Colonic mucosa (tissue), 4 donors: ENCODE measurements at regions not wholly inside any gene's neighbourhood (a gene's known extent, or its start where the extent isn't known, plus 50 kb on each side); places are given as distances from the start of the nearest gene placed in this dataset.

Experiments used
- DNase-seq: peaks from one replicate; pipeline ENCODE4 v3.0.0-alpha.2; 2020
- H3K27ac ChIP-seq: fragments of 200-600 bp; one replicate; pipeline ENCODE4 v1.8.0; 2021
- H3K27me3 ChIP-seq: fragments of 200-600 bp; one replicate; pipeline ENCODE4 v1.8.0; 2021
- H3K36me3 ChIP-seq: fragments of 200-600 bp; one replicate; pipeline ENCODE4 v1.8.0; 2021
- H3K4me1 ChIP-seq: fragments of 200-600 bp; one replicate; pipeline ENCODE4 v1.8.0; 2021; ENCODE audit warnings: mild to moderate bottlenecking
- H3K4me3 ChIP-seq: fragments of 200-600 bp; one replicate; pipeline ENCODE4 v1.8.0; 2021
- H3K9ac ChIP-seq, 2 donors: one replicate each; pipeline ENCODE4 v1.7.0; 2013; ENCODE audit warnings: control low read depth in 2 of 2, low read depth in 2 of 2, low read length in 2 of 2
- H3K9me3 ChIP-seq: fragments of 200-600 bp; one replicate; pipeline ENCODE4 v1.8.0; 2021
- CTCF ChIP-seq: fragments of 200-600 bp; IDR thresholded peaks from one replicate; pipeline ENCODE4 v1.8.0; 2022; ENCODE audit warnings: antibody characterized with exemption, mild to moderate bottlenecking
- intact Hi-C: fragments of 100-400 bp; cut with DNase I; formaldehyde crosslinking; loops from one replicate; pipeline ENCODE4 v1.14.1; 2022
- donor health status: healthy.
- donor health status: DM: no; HTN: no; CAD: no.
- donor health status: DM: no; HTN: no; CAD: no.

GRCh38 chr16:48919791-48920190, 309.8 kb upstream of the N4BP1 start:
- DNase-seq, result no peak
- Histone ChIP-seq H3K27me3 (no peaks in the 10 kb centered on the region), H3K9ac (no peak overlapping the region), H3K4me1 (no peaks in the 10 kb centered on the region), H3K9me3 (no peaks in the 10 kb centered on the region), H3K4me3 (no peak overlapping the region), H3K27ac (no peak overlapping the region), H3K36me3 (no peaks in the 10 kb centered on the region)
- intact Hi-C loops, result no loop called here
- no peak for TF ChIP-seq CTCF

- Histone ChIP-seq H3K27me3 (no peaks in the 10 kb centered on the region), H3K27ac (no peak overlapping the region), H3K4me3 (no peak overlapping the region), H3K9ac (no peak overlapping the region), H3K9me3 (no peaks in the 10 kb centered on the region), H3K4me1 (no peaks in the 10 kb centered on the region), H3K36me3 (no peaks in the 10 kb centered on the region)
- intact Hi-C loops, result no loop called here
- no peak for DNase-seq
- no peak for TF ChIP-seq CTCF
Measured at GRCh38 chr16:48918520-48919258, 308.7 kb upstream of the N4BP1 start.

GRCh38 chr16:48916566-48916965, 306.6 kb upstream of the N4BP1 start:
- Histone ChIP-seq H3K4me3 (no peak overlapping the region), H3K4me1 (no peaks in the 10 kb centered on the region), H3K9me3 (no peaks in the 10 kb centered on the region), H3K27me3 (no peaks in the 10 kb centered on the region), H3K27ac (no peak overlapping the region), H3K36me3 (no peaks in the 10 kb centered on the region), H3K9ac (no peak overlapping the region)
- TF ChIP-seq CTCF, result no peak
- intact Hi-C loops, result no loop called here
- DNase-seq, result no peak

GRCh38 chr16:48914070-48914469, 304.1 kb upstream of the N4BP1 start:
- Histone ChIP-seq H3K36me3 (no peaks in the 10 kb centered on the region), H3K4me3 (no peak overlapping the region), H3K4me1 (no peaks in the 10 kb centered on the region), H3K27me3 (no peaks in the 10 kb centered on the region), H3K9me3 (no peaks in the 10 kb centered on the region), H3K9ac (no peak overlapping the region), H3K27ac (no peak overlapping the region)
- TF ChIP-seq CTCF, result no peak
- no peak for DNase-seq
- intact Hi-C loops, result no loop called here

- DNase-seq, result no peak
- H3K4me1 ChIP-seq, result no peaks in the 10 kb centered on the region
- no peaks in the 10 kb centered on the region for H3K36me3 ChIP-seq
- H3K4me3 ChIP-seq, result no peak overlapping the region
- H3K9ac ChIP-seq, result no peak overlapping the region
- no peaks in the 10 kb centered on the region for H3K27me3 ChIP-seq
- no peak for TF ChIP-seq CTCF
- no peaks in the 10 kb centered on the region for H3K9me3 ChIP-seq
- H3K27ac ChIP-seq, result no peak overlapping the region
- intact Hi-C loops, result no loop called here
Measured at GRCh38 chr16:48913384-48913783, 303.4 kb upstream of the N4BP1 start.
